HG03097 (cell line): ENCODE measurements at regions not wholly inside any gene's neighbourhood (a gene's known extent, or its start where the extent isn't known, plus 50 kb on each side); places are given as distances from the start of the nearest gene placed in this dataset.

Experiments used
- ATAC-seq: cut with Tn5 transposase; IDR thresholded peaks from one replicate; pipeline ENCODE4 v1.9.1; 2021; ENCODE audit not compliant: unreplicated experiment, low FRiP score

DNA sequence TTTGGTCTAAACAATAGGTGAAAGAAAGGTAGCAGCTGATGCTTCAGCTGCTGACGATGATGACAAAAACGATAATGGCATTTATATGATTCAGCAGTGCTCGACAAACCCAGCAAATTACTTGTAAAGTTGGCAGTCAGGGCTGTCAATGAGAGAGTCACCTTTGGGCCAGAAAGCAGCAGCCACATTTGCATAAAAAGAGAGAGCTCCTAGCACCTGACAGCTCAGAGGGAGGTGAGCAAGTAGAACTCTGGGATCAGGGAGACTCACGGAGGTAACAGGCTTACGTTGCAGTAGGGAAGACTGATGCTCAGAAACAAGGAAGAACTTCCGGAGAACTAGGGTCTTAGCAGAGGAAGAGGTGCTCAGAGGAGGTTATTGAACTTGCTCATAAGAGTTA is 291.9 kb upstream of the ZFHX3 start:
- no peak for ATAC-seq

DNA sequence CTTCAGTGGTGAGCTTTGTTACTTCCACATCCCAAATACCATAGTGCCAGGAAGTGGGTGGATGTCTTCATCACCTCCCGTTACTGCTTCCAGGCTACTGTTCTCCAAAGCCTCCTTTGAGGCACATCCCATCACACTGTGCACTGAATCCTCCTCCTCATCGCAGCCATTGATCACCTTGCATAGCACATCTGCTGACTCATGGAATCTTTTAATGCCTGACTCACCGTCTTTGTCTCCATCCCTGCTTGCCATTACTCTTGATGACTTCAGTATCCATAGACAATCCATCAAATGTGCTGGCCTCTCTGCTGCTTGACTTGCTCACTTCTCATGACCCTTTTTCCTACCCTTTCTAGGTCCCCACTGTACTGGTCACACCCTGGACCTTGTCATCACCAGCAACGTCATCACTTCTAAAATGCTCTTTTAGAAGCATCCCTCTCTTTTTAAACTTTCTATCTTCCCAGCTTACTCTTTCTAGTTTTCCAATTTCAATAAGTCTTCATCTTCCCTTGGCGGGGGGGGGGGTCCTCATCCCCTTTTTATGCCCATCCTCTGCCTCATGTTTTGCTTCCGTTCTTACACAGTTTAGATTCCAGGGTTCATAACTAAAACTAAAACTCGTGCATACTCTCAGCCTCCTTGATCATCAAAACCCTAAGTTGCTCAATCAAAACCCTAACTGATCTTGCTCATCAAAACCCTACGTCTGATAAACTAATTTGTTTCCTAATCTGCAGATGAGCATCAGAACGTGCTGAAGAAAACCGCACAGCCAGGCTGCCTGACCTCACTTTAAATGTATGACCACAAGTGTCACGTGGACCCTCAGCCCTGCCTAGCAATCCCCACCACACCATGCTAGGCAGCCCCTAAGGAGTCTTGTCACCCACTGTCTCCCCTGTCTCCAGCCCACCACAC is 289.7 kb upstream of the ZFHX3 start:
- ATAC-seq, result no peak

DNA sequence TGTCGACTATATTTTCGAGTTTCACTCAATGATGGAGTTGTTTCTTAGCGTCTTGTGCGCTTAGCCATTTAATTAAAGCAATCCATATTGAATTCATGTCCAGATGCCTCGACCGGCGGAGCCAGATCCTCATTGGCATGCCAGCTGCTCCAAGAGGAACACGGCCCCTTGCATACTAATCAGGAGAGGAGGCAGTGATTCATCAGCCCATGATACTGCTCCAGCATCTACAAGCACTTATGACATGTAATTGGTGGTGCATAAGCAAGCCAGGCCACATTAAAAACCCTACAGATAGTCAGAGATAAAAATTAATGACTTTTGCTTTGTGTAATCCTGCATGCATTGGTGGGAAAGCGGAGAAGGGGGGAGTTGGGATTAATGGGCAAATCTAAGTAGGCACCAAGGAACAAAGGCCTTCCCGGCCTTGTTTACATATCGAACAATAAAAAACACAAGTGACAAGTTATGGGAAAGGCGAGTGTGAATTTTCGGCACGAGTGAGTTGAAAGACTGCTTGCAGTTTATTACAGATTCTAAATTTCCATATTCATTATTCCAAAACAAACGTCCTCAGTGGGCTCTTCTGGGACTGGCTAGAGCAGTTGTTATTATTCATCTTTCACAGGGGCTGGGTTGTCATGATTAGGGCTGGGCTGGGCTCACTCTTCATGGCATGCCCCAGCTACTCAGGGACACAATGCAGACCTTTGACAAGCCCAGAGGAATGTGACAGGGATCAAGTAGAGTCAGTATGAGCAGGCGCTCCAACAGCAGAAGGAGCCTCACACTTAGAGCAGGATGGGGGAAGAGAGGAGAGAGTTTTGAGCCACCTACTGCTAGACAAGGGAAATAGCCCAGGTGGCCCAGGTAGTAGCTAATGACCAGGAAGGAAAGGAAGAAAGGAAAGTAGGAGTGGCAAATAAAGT is 281.7 kb upstream of the ZFHX3 start:
- no peak for ATAC-seq

DNA sequence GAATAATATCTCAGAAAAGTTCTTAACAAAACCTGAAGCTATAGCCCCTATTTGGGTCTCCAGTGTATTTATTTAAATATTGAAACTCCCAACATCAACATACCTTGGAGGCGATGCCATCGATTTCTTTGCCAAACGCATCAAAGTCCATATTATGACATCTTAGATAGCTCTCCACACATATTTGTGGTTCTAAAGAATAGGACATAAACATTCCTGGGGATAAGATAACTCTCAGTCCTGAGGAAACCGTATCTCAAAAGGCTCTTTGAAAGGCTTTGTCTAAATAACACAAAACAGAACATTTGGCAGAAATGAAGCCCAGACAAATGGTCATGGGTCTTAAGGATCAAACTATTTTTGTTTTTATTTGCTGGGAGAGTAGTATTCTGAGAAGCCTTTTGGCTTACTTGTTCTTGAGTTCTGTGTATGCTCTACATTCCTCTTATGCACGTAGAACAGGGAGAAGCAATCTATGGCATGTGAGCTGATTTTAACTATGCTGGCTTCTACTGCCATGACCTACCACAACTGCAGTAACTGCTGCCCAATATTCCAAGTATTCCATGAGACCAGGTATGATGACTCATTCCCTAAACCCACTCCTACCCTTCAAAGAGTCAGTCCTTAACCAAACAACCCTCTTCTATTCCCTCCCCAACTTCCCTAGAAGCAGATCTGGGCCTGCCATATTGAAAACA is 279.0 kb upstream of the ZFHX3 start:
- ATAC-seq, result no peak

DNA sequence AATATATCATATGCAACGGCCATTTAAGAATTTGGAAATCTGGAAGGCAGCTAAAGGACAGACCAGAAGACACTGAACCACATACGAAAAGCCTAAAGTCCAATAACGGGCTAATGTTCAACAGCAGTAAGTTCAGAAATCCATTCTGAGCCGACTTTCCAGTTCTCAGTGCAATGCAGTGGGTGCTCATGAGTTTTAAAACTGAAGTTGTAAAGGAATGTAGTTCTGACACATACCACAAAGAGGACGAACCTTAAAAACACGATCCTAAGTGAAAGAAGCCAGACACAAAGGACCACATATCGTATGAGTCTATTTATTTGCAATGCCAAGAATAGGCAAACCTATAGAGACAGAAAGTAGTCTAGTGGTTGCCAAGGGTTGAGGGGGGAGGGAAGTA is 278.3 kb upstream of the ZFHX3 start:
- no peak for ATAC-seq

DNA sequence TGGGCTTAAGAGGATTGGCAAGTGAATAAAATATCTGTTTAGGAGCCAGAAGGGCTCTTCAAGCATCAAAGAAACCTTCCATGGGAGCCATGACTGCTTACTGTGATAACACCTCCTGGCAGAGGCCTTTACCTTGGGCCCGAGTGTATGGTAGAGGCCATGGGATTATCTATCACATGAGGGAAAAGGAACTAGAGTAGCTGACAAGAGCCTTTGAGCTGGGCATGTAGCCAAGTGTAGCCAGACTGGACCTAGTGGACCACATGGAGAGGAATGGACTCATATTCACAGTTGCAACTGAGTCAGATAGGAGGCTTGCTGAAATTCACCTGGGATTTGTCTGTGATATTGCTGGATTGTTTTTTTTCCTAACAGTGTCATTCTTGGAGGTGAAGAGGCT is 276.0 kb upstream of the ZFHX3 start:
- ATAC-seq, result no peak

DNA sequence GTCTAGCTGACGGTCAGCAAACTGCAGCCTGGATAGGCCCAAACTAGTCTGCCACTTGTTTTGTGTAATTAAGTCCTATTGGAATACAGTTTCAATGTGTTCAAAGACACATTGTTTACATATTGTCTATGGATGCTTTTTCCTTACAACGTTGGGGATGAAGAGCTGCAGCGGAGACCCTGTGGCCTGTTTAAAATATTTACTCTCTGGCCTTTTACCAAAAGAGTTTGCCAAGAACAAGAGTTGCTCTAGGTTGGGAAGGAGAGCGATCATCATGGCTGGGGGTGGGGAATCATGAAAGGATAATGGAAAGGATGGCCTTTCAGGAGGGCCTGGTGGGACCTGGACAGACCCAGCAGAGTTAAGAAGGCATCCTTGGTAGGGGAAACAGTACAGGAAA is 274.9 kb upstream of the ZFHX3 start:
- no peak for ATAC-seq

DNA sequence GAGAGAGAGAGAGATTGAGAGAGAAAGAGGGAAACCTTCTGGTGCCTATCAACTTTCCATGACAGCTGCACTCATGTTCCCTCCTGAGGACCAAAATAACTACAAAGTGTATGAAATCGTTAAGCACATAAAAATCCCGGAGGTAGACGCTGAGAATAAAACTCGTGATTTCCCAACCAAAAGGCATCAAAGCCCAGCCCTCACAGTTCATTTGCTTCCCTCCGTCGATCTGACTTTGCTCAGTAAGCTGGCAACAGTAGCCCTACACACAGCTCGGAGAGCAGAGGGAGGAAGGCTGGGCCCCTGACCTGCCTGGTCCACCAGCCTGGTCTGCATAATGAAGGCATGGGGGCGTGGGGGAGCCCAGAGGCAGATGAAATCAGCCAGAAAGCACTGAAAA is 273.9 kb upstream of the ZFHX3 start:
- no peak for ATAC-seq

DNA sequence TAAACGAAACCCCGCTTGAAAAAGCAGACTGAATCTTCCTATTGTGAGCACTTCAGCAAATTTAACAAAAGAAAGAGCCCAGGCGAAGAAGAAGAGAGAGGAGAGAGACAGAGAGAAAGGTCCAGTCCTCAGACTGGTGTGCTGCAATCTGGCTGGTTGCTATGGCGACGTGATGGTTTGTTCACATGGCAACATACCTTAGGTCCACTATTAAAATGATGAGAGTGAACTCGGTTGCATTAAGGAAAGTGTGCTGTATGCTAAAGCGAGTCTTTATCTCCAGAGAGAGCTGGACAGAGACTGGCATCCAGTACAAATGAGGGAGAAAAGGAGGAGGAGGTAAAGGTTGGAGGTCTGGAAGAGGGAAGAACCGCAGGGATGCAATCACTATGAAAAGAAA is 271.8 kb upstream of the ZFHX3 start:
- no peak for ATAC-seq

DNA sequence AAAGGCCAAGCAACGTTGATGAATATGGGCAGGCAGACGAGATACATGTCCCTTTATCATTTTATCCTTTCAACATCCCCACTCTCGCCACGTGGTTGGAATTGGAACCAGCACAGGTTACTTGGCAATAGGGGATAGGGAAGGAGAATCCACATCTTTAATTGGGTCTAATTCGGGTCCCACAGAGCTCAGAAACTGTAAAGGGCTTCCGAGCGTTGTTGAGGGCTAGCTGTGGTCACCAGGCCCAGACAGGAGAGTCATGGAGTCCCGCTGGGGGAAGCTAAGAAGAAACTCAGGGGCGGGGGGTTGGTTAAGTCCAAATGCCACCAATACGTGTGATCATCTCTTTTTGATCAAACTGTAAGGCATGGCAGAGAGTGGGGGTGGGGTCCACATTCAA is 271.3 kb upstream of the ZFHX3 start:
- no peak for ATAC-seq

DNA sequence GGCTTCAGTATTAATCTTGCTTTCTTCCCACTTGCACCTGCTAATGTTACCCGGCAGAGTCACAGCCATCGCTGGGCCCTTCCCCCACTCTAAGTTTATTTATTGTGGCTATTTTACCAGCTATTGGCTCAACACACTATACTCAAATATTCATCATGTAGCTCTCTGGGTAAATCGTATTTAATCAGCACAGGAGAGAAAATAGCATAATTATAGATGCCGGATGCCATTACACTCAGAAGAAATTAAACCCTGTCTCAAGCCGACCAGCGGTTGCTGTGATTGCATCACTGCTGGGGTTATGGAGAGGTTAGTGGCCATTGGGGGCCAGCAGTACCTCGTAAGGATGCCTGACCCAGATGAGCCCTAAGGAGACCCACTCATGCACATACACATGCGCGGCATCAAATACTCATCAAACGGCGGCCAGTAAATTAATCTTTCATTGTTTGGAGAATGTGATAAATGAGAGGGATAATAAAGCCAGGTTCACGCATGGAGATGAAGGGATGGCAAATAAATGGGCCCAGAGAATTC is 269.5 kb upstream of the ZFHX3 start:
- ATAC-seq, result no peak

DNA sequence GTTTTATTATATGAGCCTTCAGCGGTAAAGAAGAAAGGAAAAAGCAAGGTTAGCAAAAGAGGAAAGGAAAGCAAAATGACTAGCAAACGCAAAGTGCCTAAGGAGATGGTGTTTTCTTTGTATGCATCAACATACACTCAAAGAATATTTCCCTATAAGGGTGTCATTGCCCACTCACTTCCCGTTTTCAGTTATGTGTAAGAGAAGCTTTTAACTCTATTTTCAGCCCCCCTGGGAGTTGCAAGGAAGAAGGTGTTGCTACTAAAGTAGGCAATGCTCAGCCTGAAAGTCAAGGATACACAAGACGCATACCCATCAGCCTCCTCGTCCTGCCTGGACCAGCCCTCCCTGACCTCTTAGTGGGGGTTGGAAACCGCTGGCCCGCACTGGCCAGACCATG is 267.7 kb upstream of the ZFHX3 start:
- ATAC-seq, result peak; percentile 77

DNA sequence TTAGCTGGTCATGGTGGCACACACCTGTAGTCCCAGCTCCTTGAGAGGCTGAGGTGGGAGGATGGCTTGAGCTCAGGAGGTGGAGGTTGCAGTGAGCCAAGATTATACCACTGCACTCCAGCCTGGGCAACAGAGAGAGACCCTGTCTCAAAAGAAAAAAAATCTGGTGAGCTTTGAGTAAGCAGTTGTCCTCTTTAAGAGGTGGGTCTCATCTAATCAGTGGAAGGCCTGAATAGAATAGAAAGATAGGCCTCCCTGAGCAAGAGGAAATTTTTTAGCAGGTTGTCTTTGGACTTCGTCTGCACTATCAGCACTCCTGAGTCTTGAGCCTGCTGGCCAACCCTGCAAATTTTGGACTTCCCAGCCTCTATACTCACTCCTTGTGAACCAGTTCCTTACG is 266.0 kb upstream of the ZFHX3 start:
- no peak for ATAC-seq

DNA sequence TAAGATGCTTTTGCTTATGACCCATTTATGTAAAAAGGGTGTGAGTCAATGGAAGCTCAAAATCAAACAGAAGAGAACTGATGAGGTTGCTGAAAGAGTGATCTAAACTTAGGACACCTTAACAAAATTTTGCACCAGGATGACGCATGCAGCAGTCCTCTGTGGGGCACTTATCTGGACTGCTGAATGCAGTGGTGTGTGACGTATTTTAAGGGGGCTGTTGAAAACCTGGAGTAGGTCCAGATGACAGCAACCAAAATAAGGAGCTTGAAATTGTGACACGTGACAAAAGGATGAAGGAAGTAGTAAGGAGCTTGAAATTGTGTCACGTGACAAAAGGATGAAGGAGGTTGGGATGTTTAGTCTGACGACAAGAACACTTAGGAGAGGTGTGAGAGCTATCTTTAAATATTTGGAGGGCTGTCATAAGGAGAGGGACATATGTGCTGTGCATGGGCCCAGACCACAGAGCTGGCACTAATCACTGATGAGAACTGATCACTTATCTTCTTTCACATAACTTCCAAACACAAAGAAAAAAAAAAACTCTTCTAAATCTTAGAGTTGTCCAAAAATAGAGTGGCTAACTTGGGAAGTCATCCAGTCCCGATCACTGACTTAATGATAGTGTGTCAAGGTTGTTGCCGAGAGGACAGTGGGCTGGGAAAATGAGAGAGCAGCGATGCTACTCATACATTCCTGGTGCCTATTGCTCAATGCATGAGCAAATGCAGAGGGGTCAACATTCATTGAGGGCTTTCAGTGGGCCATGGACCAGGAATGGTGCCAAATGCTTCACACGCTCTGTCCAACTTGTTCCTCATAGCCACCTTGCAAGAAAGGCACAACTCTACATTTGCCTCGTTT is 264.2 kb upstream of the ZFHX3 start:
- ATAC-seq, result no peak

DNA sequence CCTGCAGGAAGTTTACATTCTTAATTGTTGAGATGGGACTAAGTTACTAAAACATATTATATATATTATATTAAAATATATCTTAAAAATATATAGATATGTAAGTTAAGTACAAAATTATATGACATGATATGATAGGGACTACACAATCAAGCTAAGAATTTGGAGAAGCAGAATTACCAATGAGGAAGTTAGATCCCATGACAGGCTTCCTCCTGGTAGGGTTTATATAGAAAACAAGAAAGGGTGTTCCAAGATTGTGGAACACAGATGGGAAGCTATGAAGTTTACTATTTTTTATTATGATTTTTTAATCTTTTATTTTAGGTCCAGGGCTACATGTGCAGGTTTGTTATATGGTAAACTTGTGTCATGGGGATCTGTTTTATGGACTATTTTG is 260.8 kb upstream of the ZFHX3 start:
- ATAC-seq, result no peak

DNA sequence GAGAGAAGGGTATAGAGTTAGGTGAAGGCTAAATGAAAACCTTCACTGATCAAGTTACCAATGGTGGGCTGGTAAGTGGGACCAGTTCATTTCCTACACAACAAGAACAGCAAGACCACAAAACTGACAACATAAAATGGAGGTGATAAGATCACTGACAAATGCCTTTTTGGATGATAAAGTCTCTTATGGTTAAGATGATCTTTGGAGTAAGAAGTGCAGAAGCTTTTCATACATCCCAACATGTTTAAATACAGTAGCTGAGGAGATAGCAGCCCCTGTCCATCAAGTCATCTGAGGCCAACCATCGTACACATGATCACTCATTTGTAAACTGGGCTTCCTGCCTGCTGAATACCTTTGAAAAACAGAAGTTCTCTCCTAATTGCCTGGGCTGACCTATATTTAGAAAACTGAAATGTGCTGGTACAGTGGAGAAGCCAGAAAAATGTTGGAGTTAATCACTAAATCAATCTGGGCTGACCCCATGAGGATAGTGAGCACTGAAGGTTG is 259.0 kb upstream of the ZFHX3 start:
- no peak for ATAC-seq

DNA sequence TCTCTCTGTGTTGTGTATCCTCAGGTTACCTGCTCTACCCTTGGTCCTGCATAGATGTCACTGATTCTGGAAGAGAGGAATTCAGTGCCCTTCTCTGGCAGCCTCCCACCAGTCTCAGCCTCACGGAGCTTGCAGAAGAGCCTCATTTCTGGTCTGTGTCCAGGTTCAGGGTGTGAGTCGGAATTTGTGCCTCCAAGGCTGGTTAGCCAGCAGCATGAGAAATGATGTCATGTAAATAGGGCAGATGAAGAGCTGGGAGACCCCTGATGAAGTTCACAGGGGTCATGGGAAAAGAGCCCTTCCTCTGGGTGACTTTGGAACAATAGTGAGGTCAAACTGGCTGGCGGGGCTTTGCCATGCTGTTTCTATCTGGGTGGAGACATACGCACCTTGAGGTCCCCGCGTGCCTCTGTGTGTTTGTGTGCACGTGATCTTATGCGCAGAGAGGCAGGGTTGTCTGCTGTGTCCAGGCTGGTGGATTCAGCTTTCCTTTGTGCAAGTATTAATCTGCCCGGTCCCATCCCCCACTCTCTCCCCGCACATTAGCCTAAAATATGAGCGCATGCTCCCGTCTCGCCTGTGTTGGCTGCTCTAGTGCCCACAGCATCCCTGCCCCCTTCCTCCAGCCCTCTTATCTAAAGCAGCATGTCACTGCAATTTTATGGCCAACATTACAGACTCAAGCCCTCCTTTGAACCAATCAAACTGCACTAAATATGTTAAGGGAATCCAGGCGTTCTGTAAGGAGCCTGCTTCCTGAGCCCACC is 256.3 kb upstream of the ZFHX3 start:
- no peak for ATAC-seq

DNA sequence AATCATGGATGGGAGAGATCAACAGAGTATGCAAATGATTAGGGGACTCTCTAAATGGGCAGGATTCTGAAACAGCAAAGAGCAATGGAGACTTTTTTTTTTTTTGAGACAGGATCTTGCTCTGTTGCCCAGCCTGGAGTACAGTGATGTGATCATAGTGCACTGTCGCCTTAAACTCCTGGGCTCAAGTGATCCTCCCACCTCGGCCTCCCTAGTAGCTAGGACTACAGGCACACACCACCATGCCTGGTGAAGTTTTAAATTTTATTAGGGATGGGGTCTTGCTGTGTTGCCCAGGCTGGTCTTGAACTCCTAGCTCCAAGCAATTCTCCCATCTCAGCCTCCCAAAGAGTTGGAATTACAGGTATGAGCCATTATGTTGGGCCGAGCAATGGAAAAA is 255.0 kb upstream of the ZFHX3 start:
- no peak for ATAC-seq

DNA sequence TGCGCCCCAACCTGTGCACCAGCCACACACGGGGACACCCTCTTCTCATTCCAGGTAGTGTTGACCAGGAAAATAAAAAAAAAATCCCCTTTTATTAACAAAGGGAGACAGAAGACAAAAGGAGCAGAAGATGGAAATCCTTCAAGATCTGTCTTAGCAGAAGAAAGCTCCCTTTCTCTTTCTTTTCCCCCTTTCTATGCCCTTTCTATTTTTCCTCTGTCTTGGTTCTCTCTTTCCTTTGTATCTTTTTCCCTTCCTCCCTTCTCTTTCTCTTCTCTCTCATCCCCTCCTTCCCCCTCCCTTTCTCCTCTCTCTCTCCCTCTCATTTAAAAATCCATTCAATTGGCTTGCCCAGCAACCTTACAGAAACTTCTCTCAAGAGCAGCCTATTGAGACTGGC is 254.1 kb upstream of the ZFHX3 start:
- no peak for ATAC-seq
